HL-60 (cell line): ENCODE measurements at regions not wholly inside any gene's neighbourhood (a gene's known extent, or its start where the extent isn't known, plus 50 kb on each side); places are given as distances from the start of the nearest gene placed in this dataset.

Source experiments
- DNase-seq, 2 experiments: peaks; one replicate each; pipeline ENCODE4 v3.0.0-alpha.2; 2010 to 2020; ENCODE audit warnings: low read depth in 1 of 2, low spot score in 1 of 2
- H3K27ac ChIP-seq: fragments of 250-450 bp; sonication (Bioruptor Pico); replicated peaks from 2 replicates; pipeline ENCODE4 v1.5.1; 2020; ENCODE audit warnings: mild to moderate bottlenecking, moderate library complexity
- H3K27me3 ChIP-seq: fragments of 250-450 bp; sonication (Bioruptor Pico); 2 replicates; pipeline ENCODE4 v1.5.1; 2021; ENCODE audit warnings: mild to moderate bottlenecking, moderate library complexity; ENCODE audit not compliant: insufficient read depth, poor library complexity, severe bottlenecking
- H3K4me3 ChIP-seq: replicated peaks from 2 replicates; pipeline ENCODE4 v1.5.1; 2011; ENCODE audit warnings: mild to moderate bottlenecking, control low read depth, low read length; ENCODE audit not compliant: insufficient read depth
- GABPA ChIP-seq: IDR thresholded peaks from 2 replicates; pipeline ENCODE4 v1.6.1; 2012; ENCODE audit warnings: low read depth
- POLR2AphosphoS5 ChIP-seq: IDR thresholded peaks from 2 replicates; pipeline ENCODE4 v1.6.1; 2012; ENCODE audit warnings: low read depth
- SPI1 ChIP-seq: IDR thresholded peaks from 2 replicates; pipeline ENCODE4 v1.6.1; 2012; ENCODE audit warnings: low read depth, mild to moderate bottlenecking, borderline replicate concordance
- TF ChIP-seq, protein P1 (sequence below): IDR thresholded peaks from one replicate; pipeline ENCODE4 v1.5.1; 2011; ENCODE audit warnings: low read length, control low read depth, inconsistent platforms; ENCODE audit not compliant: insufficient read depth
- TF ChIP-seq, protein P2 (sequence below): IDR thresholded peaks from 2 replicates; pipeline ENCODE4 v1.6.1; 2012; ENCODE audit warnings: low read depth; ENCODE audit not compliant: insufficient replicate concordance

DNA sequence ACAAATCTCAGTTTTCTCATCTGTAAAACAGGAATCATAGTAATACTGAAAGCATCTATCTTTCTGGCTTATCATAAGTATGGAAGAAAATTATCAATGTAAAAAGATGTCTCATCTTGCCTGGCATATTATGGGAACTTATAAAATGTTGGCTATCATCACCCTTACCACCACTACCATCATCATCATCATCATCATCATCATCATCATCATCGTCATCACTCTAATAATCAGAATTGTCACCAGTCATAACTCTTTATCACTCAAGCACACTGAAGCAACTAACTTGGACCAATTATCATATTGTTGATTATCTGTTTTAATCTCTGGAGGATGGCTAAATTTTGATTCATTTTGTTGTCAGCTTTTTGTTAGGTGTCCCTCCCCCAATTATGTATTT, 825.4 kb downstream of the SORCS3 start:
- no peak for DNase-seq

DNA sequence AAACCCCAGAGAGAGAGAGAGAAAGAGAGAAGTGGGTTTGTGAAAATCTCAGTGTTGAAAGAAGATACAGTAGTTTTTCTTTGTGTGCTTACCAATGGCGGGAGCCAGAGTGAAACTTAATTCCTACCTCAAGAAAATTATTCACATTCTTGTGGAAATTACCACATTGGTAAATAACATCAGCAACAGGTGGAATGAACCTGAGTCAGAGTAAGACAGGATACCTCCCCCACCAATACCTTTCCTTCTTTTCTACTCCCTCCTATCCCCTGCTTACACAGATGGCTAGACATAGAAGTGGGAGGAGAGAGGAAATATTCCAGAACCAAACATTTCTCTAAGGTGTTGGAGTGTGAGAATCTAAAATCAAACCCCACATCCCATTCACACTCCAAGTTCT, 793.9 kb downstream of the SORCS3 start:
- no peak for TF ChIP-seq SPI1
- no peak for TF ChIP-seq GABPA
- TF ChIP-seq, protein P1, sequence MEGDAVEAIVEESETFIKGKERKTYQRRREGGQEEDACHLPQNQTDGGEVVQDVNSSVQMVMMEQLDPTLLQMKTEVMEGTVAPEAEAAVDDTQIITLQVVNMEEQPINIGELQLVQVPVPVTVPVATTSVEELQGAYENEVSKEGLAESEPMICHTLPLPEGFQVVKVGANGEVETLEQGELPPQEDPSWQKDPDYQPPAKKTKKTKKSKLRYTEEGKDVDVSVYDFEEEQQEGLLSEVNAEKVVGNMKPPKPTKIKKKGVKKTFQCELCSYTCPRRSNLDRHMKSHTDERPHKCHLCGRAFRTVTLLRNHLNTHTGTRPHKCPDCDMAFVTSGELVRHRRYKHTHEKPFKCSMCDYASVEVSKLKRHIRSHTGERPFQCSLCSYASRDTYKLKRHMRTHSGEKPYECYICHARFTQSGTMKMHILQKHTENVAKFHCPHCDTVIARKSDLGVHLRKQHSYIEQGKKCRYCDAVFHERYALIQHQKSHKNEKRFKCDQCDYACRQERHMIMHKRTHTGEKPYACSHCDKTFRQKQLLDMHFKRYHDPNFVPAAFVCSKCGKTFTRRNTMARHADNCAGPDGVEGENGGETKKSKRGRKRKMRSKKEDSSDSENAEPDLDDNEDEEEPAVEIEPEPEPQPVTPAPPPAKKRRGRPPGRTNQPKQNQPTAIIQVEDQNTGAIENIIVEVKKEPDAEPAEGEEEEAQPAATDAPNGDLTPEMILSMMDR = no peak
- TF ChIP-seq, protein P2, sequence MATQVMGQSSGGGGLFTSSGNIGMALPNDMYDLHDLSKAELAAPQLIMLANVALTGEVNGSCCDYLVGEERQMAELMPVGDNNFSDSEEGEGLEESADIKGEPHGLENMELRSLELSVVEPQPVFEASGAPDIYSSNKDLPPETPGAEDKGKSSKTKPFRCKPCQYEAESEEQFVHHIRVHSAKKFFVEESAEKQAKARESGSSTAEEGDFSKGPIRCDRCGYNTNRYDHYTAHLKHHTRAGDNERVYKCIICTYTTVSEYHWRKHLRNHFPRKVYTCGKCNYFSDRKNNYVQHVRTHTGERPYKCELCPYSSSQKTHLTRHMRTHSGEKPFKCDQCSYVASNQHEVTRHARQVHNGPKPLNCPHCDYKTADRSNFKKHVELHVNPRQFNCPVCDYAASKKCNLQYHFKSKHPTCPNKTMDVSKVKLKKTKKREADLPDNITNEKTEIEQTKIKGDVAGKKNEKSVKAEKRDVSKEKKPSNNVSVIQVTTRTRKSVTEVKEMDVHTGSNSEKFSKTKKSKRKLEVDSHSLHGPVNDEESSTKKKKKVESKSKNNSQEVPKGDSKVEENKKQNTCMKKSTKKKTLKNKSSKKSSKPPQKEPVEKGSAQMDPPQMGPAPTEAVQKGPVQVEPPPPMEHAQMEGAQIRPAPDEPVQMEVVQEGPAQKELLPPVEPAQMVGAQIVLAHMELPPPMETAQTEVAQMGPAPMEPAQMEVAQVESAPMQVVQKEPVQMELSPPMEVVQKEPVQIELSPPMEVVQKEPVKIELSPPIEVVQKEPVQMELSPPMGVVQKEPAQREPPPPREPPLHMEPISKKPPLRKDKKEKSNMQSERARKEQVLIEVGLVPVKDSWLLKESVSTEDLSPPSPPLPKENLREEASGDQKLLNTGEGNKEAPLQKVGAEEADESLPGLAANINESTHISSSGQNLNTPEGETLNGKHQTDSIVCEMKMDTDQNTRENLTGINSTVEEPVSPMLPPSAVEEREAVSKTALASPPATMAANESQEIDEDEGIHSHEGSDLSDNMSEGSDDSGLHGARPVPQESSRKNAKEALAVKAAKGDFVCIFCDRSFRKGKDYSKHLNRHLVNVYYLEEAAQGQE = no peak
- no peak for TF ChIP-seq POLR2AphosphoS5
- Histone ChIP-seq H3K27ac (no peak overlapping the region), H3K4me3 (no peak overlapping the region), H3K27me3 (no peaks in the 10 kb centered on the region)
- DNase-seq = no peak

More for the DNA sequence above, 825.4 kb downstream of the SORCS3 start:
- Histone ChIP-seq H3K27ac (no peak overlapping the region), H3K4me3 (no peak overlapping the region), H3K27me3 (no peaks in the 10 kb centered on the region)
- TF ChIP-seq, protein P1 = no peak
- TF ChIP-seq GABPA (no peak), SPI1 (no peak), POLR2AphosphoS5 (no peak)
- TF ChIP-seq, protein P2 = no peak

GRCh38 chr10:105413997-105414396, 772.9 kb downstream of the SORCS3 start:
- Histone ChIP-seq H3K27ac (no peak overlapping the region), H3K27me3 (no peaks in the 10 kb centered on the region), H3K4me3 (no peak overlapping the region)
- TF ChIP-seq, protein P1 = no peak
- TF ChIP-seq POLR2AphosphoS5 = no peak
- TF ChIP-seq, protein P2 = no peak
- no peak for TF ChIP-seq SPI1
- no peak for TF ChIP-seq GABPA
- DNase-seq = no peak
